NCI-H1092 (cell line): ENCODE measurements at regions not wholly inside any gene's neighbourhood (a gene's known extent, or its start where the extent isn't known, plus 50 kb on each side); places are given as distances from the start of the nearest gene placed in this dataset.
"Not testable (repeated sequence)": the region's sequence is repeated elsewhere in the genome, so short reads cannot be mapped to it uniquely, and the experiment has no call there.

Source experiments
- DNase-seq: peaks from one replicate; lab custom pipeline; 2025; lab: John Stamatoyannopoulos, UW

DNA sequence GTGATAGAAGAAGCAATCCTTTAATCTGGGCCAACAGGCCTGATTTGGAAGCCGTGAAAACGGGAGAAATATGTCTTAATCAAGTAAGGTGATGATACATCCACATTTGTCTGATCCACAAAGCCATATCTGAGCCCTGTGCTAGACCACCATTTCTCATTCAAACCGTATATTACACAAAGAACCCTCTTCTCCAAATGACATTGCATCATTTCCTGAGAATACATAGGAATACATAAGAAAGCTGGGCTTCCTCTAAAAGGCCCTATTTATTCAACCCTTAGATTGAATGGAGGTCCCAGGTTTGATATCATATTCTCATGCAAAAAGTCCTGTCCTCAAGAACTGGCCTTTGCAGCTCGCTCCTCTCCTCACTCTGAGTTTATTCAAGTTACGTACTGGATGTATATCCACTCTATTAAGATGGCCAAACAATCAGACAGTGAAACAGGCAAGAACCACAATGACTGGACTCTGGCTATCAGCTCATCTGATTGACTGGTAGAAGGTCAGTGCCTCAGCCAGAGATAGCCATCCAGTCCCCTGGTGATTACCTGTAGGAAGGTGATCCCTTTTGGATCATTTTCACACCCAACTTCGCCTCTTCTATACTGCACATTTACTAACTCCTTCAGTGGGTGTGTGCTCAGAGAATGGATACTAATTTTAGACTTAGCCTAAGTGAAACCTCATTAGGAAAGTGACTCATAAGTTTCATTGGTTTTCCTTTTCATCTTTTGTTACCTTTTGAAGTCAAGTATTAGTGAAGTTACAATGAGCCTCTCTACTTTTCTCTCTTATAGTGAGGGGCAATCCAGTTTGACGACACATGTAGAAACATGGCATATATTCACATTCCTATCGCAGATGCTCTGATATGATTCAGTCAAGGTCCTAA lies 167.6 kb upstream of the WWC1 start:
- no peak for DNase-seq

- no peak for DNase-seq
Observed at GRCh38 chr5:168125445-168126199, 165.8 kb upstream of the WWC1 start.

GRCh38 chr5:168126606-168127005 lies 164.8 kb upstream of the WWC1 start:
- no peak for DNase-seq

- DNase-seq: no peak
Observed at GRCh38 chr5:168128111-168128510, 163.3 kb upstream of the WWC1 start.

DNA sequence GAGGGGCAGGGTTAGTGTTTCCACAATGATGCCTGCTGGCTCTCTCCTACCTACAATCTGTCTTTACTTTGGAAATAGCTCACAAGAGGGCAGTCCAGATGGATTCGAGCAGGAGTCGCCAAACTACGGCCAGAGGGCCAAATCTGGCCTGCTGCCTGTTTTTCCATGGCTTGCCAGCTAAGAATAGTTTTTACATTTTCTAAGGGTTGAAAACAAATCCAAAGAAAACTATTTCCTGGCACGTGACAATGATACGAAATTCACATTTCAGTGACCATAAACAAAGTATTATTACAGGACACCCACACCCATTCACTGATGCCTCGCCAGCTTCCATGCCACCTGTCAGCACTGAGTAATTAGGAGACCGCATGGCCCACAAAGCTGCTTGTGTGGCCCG lies 162.9 kb upstream of the WWC1 start:
- no peak for DNase-seq

- no peak for DNase-seq
Observed at GRCh38 chr5:168131519-168131918, 159.9 kb upstream of the WWC1 start.

- no peak for DNase-seq
Observed at GRCh38 chr5:168132241-168132641, 159.2 kb upstream of the WWC1 start.

DNA sequence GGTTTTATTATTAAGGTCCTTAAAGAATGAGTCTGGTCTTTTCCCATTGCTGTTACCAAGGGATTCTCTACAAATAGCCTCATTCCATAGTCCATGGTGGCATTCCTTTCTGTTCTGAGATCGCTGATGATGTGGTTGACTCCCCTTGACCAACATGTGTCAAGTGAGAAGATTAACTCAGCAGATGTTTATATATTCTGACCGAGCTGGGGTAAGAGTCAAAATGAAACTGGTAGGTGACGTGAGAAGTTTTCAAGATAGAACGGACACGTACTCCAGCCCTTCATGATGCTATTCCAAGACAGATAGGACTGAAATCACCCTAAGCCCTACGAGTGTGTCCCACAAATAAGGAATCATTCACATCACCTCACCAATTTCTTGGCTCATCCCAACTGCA lies 155.5 kb upstream of the WWC1 start:
- no peak for DNase-seq

GRCh38 chr5:168136340-168136739 lies 155.1 kb upstream of the WWC1 start:
- no peak for DNase-seq

- no peak for DNase-seq
Observed at GRCh38 chr5:168137265-168137664, 154.2 kb upstream of the WWC1 start.

DNA sequence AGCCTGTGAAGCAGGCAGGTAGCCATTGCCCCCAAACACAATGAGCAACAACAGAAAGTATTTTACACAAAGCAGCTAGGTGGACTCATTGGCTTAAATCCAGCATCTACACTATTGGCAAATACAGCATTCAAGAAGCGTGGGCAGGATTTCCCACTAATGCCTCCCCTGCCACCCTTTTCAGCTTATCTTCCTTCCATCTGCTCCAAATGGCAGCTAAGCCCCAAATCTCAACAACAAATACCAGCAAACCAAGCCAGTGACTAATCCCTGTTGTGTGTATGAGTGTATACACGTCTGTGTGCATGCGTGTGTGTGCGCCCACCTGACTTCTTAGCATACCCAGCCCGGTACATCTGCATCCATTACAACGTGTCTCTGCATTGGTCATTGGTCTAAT lies 151.2 kb upstream of the WWC1 start:
- DNase-seq: no peak

DNA sequence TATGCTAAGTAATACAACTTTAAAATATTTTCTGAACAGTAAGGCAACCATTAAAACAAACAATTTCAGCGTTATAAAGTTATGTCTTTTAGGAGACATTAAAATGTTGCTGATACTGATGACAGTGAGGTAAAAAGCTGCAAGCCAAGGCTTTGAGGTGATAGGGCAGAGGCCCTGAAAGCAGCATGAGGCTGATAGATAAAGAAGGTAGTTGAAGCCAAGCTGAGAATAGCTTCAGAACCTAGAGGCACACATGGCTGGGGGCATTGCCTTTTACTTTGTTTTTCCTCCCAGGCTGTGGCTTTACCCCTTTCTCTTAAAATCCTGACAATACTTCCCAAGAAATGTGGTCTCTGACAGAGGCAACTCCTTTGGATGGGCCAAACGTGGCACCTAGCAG lies 149.0 kb upstream of the WWC1 start:
- no peak for DNase-seq

- DNase-seq: not testable (repeated sequence)
Observed at GRCh38 chr5:168143521-168143920, 147.9 kb upstream of the WWC1 start.

DNA sequence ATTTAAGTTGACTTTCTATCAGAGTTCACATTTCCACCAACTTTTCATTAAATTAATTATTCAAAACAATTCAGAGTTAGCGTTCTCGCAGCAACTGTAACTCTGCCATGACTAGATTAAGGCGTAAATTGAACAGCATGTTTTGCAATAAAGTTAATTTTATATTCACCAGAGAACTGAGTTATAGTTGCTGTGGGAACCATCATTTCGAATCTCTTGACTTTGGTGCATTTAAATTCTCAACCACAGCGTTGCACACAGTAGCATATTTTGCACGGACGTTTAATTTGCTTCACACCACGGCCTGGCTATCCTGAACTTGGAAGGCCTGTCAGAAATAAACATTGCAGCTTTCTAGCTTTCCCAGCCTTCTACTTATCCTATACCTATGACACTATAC lies 144.3 kb upstream of the WWC1 start:
- DNase-seq: no peak

DNA sequence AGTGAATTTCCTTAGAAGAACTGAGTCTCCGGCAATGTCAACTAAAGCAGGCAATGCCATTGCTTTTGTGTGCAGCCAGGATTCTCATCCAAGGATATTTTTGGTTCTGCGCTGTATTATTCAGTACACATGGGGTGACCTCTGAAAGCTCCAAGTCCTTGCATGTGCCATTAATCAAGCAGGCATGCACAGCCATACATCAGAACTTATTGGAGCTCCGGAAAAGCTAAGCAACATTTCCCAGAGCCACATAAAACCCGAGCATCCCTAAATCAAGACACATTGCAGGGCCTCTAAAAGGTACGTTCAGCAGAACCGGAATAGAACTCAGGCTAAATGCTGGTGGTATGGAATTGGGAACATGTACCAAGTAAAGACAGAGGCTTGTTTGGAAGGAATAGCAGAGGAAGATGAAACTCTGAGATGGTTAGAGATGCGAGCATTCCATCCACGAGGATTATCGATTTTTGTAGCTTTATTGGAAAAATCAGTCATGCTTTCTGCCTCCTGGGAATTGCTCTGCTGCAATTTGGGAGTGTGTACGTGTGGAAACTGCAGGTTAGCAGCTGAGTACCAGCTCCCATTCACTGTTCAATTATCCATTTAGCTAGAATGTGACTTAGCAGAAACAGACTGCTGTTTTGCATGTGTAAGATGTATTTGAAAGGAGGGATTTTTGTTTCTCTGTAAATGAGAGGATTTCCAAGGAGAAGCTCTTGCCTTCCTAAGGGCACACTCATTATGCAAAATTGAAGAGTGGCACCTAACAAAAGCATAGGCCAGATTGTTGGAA lies 143.7 kb upstream of the WWC1 start:
- no peak for DNase-seq

GRCh38 chr5:168151041-168151440 lies 140.4 kb upstream of the WWC1 start:
- no peak for DNase-seq

DNA sequence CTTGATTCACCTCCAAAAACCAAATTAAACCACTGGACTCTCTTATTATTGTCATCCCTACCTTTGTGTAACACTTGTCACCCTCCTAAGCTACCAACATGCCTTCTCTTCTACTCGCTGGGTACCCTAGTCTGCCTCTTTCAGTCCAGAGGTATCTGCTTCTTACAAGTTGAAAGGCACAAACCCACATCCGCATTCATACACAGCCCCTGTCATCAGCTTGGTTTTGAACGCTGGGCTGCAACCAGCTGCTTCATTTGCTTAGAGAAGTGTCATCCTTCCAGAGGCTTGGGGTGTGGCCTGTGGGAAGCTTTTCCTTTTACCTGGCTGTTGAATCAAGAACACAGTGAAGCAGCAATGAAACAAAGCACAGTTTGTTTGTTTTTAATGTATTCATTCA lies 138.8 kb upstream of the WWC1 start:
- no peak for DNase-seq

DNA sequence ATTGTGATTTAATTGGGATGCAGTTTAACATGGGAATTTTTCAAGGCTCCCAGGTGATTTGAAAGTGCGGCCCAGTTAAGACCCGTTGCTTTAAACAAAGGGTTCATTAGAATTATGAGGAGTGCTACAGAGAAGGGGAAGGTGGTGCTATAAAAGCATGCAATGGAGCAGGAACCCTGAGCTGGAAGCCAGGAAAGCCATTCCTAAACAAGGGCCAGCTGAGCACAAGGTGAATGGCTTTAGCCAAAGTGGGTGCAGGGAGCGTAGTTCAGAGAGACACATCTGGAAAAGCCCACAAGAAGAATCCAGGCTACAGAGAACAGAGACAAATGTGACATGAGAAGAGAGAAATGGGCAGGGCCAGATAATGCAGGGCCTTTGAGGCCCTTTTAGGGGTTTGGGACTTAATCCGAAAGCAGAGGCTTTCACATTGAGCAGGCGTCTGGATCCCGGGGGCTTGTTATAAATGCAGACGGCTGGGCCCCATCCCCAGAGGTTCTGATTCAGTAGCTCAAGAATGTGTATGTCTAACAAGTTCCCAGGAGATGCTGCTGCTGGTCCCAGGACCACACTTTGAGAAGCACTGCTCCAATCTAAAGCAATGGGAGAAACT lies 138.1 kb upstream of the WWC1 start:
- DNase-seq: no peak

GRCh38 chr5:168153876-168154270 lies 137.6 kb upstream of the WWC1 start:
- DNase-seq: no peak

DNA sequence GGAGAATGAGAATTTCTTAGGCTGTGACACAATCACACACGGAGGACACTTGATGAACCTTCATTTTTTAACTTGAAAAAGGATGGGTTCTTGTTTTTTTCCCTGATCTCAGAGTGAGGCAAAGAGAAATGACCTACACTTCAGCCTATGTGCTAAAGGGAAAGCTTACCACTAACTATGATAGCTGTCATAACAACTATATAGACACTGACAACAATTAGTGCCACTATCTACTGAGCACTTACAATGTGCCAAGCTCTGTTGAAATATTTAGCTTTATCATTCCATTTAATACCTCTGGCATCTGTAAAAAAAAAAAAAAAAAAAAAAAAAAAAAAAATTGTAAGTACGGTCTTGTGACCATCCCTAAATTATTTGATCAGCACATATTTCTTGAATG lies 135.9 kb upstream of the WWC1 start:
- no peak for DNase-seq

- DNase-seq: no peak
Observed at GRCh38 chr5:168156170-168156569, 135.3 kb upstream of the WWC1 start.

DNA sequence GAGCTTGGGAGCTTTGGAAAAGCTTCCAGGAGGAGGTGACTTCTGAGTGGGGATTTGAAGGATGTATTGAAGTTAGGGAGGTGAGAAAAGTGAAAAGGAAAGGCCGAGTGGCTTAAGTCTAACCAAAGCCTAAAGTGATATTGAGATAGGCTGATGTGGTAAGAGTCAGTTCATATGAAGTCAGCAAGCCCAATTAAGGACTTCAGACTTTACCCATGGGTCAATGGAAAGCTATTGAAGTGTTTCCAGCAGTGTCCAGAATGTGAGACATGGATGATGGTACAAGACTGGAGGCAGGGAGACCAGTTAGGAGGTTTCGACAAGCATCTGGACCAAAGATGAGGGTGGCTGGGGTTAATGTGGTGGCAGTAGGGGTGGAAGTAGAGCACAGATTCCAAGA lies 134.3 kb upstream of the WWC1 start:
- no peak for DNase-seq
